WTC11 (cell line): ENCODE measurements at regions not wholly inside any gene's neighbourhood (a gene's known extent, or its start where the extent isn't known, plus 50 kb on each side); places are given as distances from the start of the nearest gene placed in this dataset.

Experiments
- ATAC-seq: fragments of 200-7000 bp; cut with Tn5 transposase; 2 replicates; pipeline ENCODE4 v1.10.0; 2021; ENCODE audit warnings: mild to moderate bottlenecking, moderate library complexity
- CTCF ChIA-PET: fragments of 300-600 bp; sonication (Branson Sonifier 250); formaldehyde crosslinking; loops from one replicate; lab custom pipeline; 2021; ENCODE audit warnings: antibody characterized with exemption; lab: Charles Lee
- POLR2A ChIA-PET: fragments of 350-600 bp; sonication (Branson Sonifier 250); formaldehyde crosslinking; loops from one replicate; lab custom pipeline; 2021; ENCODE audit warnings: antibody characterized with exemption; lab: Charles Lee
- DNase-seq: peaks from one replicate; pipeline ENCODE4 v3.0.0; 2021; ENCODE audit warnings: low spot score
- H3K27ac Mint-ChIP-seq: 2 replicates; pipeline ENCODE4 v1.8.0; 2021; ENCODE audit warnings: mixed read lengths
- H3K27me3 Mint-ChIP-seq: 2 replicates; pipeline ENCODE4 v1.8.0; 2021; ENCODE audit warnings: low read depth, mild to moderate bottlenecking, moderate library complexity, mixed read lengths
- H3K36me3 Mint-ChIP-seq: 2 replicates; pipeline ENCODE4 v1.8.0; 2021; ENCODE audit warnings: mixed read lengths
- H3K4me1 Mint-ChIP-seq: 2 replicates; pipeline ENCODE4 v1.8.0; 2022; ENCODE audit warnings: mixed read lengths
- H3K4me3 Mint-ChIP-seq: 2 replicates; pipeline ENCODE4 v1.8.0; 2021; ENCODE audit warnings: mild to moderate bottlenecking, moderate library complexity, mixed read lengths
- H3K9me3 Mint-ChIP-seq: 2 replicates; pipeline ENCODE4 v1.8.0; 2021; ENCODE audit warnings: mixed read lengths
- CREB1 ChIP-seq: sonication (generic); formaldehyde crosslinking; IDR thresholded peaks from 2 replicates; pipeline ENCODE4 v1.8.0; 2023; ENCODE audit warnings: mild to moderate bottlenecking, missing genetic modification reagents
- CREM ChIP-seq: sonication (generic); formaldehyde crosslinking; IDR thresholded peaks from 2 replicates; pipeline ENCODE4 v1.8.1; 2022; ENCODE audit warnings: mild to moderate bottlenecking, missing genetic modification reagents, moderate library complexity
- ELF4 ChIP-seq: sonication (generic); formaldehyde crosslinking; IDR thresholded peaks from 2 replicates; pipeline ENCODE4 v1.8.1; 2022; ENCODE audit warnings: low read depth, mild to moderate bottlenecking, moderate library complexity, missing genetic modification reagents
- GABPB1 ChIP-seq: sonication (generic); formaldehyde crosslinking; IDR thresholded peaks from 2 replicates; pipeline ENCODE4 v1.8.1; 2023; ENCODE audit warnings: mild to moderate bottlenecking, missing genetic modification reagents
- HMGA2 ChIP-seq: fragments of 250-450 bp; sonication (Bioruptor Pico); IDR thresholded peaks from 2 replicates; pipeline ENCODE4 v1.4.0; 2021; ENCODE audit warnings: mild to moderate bottlenecking, moderate library complexity
- MXD4 ChIP-seq: fragments of 250-450 bp; sonication (Bioruptor Pico); IDR thresholded peaks from 2 replicates; pipeline ENCODE4 v1.8.0; 2021; ENCODE audit warnings: mild to moderate bottlenecking, moderate library complexity, borderline replicate concordance
- NFATC4 ChIP-seq: fragments of 250-450 bp; sonication (Bioruptor Pico); IDR thresholded peaks from 2 replicates; pipeline ENCODE4 v1.9.0; 2021; ENCODE audit warnings: mild to moderate bottlenecking
- NFYB ChIP-seq: sonication (generic); formaldehyde crosslinking; conservative IDR thresholded peaks from 2 replicates; pipeline ENCODE4 v1.8.0; 2022; ENCODE audit warnings: low read depth, missing genetic modification reagents
- NR2C2 ChIP-seq: sonication (generic); formaldehyde crosslinking; IDR thresholded peaks from 2 replicates; pipeline ENCODE4 v1.8.0; 2022; ENCODE audit warnings: mild to moderate bottlenecking, missing genetic modification reagents
- RELA ChIP-seq: sonication (generic); formaldehyde crosslinking; IDR thresholded peaks from 2 replicates; pipeline ENCODE4 v1.8.1; 2022; ENCODE audit warnings: missing genetic modification reagents, mild to moderate bottlenecking, borderline replicate concordance
- SOX15 ChIP-seq: fragments of 250-450 bp; sonication (Bioruptor Pico); IDR thresholded peaks from 2 replicates; pipeline ENCODE4 v1.9.0; 2021; ENCODE audit warnings: mild to moderate bottlenecking
- SP1 ChIP-seq: sonication (generic); formaldehyde crosslinking; conservative IDR thresholded peaks from 2 replicates; pipeline ENCODE4 v1.8.1; 2022; ENCODE audit warnings: missing genetic modification reagents
- TCF7 ChIP-seq: sonication (generic); formaldehyde crosslinking; IDR thresholded peaks from 2 replicates; pipeline ENCODE4 v1.8.0; 2022; ENCODE audit warnings: mild to moderate bottlenecking, low read depth, missing genetic modification reagents, moderate library complexity
- TEAD4 ChIP-seq: sonication (generic); formaldehyde crosslinking; IDR thresholded peaks from 2 replicates; pipeline ENCODE4 v1.8.0; 2022; ENCODE audit warnings: mild to moderate bottlenecking, missing genetic modification reagents
- ZNF138 ChIP-seq: sonication (generic); formaldehyde crosslinking; conservative IDR thresholded peaks from 2 replicates; pipeline ENCODE4 v1.8.1; 2022; ENCODE audit warnings: mild to moderate bottlenecking, moderate library complexity, missing genetic modification reagents
- ZNF423 ChIP-seq: fragments of 250-450 bp; sonication (Bioruptor Pico); IDR thresholded peaks from 2 replicates; pipeline ENCODE4 v2.1.2; 2022; ENCODE audit warnings: mild to moderate bottlenecking, moderate library complexity
- ZNF532 ChIP-seq: fragments of 250-450 bp; sonication (Bioruptor Pico); IDR thresholded peaks from 2 replicates; pipeline ENCODE4 v1.9.0; 2021; ENCODE audit warnings: mild to moderate bottlenecking, borderline replicate concordance
- ZSCAN18 ChIP-seq: fragments of 250-450 bp; sonication (Bioruptor Pico); IDR thresholded peaks from 2 replicates; pipeline ENCODE4 v2.1.2; 2022; ENCODE audit warnings: mild to moderate bottlenecking, moderate library complexity
- TF ChIP-seq, protein P1 (sequence below): sonication (generic); formaldehyde crosslinking; IDR thresholded peaks from 2 replicates; pipeline ENCODE4 v1.8.1; 2023; ENCODE audit warnings: mild to moderate bottlenecking, moderate library complexity, missing genetic modification reagents
- TF ChIP-seq, protein P2 (sequence below): sonication (generic); formaldehyde crosslinking; IDR thresholded peaks from 2 replicates; pipeline ENCODE4 v1.8.1; 2022; ENCODE audit warnings: mild to moderate bottlenecking, moderate library complexity, missing genetic modification reagents
- TF ChIP-seq, protein P3 (sequence below): sonication (generic); formaldehyde crosslinking; IDR thresholded peaks from 2 replicates; pipeline ENCODE4 v1.8.0; 2023; ENCODE audit warnings: missing genetic modification reagents
- TF ChIP-seq, protein P4 (sequence below): sonication (generic); formaldehyde crosslinking; IDR thresholded peaks from 2 replicates; pipeline ENCODE4 v1.8.1; 2022; ENCODE audit warnings: low read depth, mild to moderate bottlenecking, moderate library complexity, missing genetic modification reagents, borderline replicate concordance

DNA sequence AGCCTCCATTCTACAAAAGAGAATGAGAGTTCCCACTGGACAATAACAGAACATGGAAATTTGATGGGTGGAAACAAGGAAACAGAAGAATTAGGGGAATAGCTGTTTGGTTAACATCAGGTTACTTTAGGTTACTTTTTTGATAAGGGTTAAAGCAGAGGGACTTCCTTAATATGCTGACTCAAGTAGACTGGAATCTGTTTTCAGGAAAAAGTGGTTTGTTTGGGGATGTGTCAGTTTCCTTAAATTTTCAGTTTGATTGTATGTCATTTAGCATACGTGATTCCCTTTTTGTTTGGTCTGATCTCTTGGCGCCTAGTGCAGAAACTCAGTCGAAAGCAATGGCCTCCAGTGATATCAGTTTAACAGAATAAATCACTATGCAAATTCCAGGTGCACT lies 411.8 kb upstream of the GRM7 start:
- peaks cover 8% of the 10 kb centered on the region for H3K4me1 Mint-ChIP-seq
- DNase-seq, result no peak
- H3K36me3 Mint-ChIP-seq, result peaks cover 28% of the 10 kb centered on the region
- no peak overlapping the region for H3K4me3 Mint-ChIP-seq
- TF ChIP-seq, protein P1, sequence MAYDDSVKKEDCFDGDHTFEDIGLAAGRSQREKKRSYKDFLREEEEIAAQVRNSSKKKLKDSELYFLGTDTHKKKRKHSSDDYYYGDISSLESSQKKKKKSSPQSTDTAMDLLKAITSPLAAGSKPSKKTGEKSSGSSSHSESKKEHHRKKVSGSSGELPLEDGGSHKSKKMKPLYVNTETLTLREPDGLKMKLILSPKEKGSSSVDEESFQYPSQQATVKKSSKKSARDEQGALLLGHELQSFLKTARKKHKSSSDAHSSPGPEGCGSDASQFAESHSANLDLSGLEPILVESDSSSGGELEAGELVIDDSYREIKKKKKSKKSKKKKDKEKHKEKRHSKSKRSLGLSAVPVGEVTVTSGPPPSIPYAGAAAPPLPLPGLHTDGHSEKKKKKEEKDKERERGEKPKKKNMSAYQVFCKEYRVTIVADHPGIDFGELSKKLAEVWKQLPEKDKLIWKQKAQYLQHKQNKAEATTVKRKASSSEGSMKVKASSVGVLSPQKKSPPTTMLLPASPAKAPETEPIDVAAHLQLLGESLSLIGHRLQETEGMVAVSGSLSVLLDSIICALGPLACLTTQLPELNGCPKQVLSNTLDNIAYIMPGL (CRISPR knock-in tag), result no peak
- TF ChIP-seq NFATC4 (no peak), CREB1 (CRISPR knock-in tag) (no peak), HMGA2 (CRISPR knock-in tag) (no peak), RELA (CRISPR knock-in tag) (no peak), ZNF423 (CRISPR knock-in tag) (no peak)
- TF ChIP-seq, protein P2, sequence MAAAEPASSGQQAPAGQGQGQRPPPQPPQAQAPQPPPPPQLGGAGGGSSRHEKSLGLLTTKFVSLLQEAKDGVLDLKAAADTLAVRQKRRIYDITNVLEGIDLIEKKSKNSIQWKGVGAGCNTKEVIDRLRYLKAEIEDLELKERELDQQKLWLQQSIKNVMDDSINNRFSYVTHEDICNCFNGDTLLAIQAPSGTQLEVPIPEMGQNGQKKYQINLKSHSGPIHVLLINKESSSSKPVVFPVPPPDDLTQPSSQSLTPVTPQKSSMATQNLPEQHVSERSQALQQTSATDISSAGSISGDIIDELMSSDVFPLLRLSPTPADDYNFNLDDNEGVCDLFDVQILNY (CRISPR knock-in tag), result no peak
- ATAC-seq, result no peak
- H3K27me3 Mint-ChIP-seq, result peaks cover 10% of the 10 kb centered on the region; the same call in 1 of the 2 replicates
- H3K27ac Mint-ChIP-seq, result no peak overlapping the region
- H3K9me3 Mint-ChIP-seq, result peaks cover 45% of the 10 kb centered on the region
- ChIA-PET CTCF (no interaction called here), POLR2A (no interaction called here)

GRCh38 chr3:6452974-6453373 lies 407.9 kb upstream of the GRM7 start:
- Mint-ChIP-seq H3K4me3 (no peak overlapping the region), H3K27me3 (no peaks in the 10 kb centered on the region; the same call in 1 of the 2 replicates), H3K27ac (no peak overlapping the region), H3K4me1 (no peaks in the 10 kb centered on the region), H3K36me3 (peaks cover 20% of the 10 kb centered on the region), H3K9me3 (peaks cover 38% of the 10 kb centered on the region)
- ChIA-PET POLR2A (no interaction called here), CTCF (no interaction called here)
- ATAC-seq (no peak), DNase-seq (no peak)
- TF ChIP-seq GABPB1 (CRISPR knock-in tag) (no peak), ZNF532 (no peak), ELF4 (CRISPR knock-in tag) (no peak), MXD4 (no peak), TCF7 (CRISPR knock-in tag) (no peak), SOX15 (no peak), SP1 (CRISPR knock-in tag) (no peak), TEAD4 (no peak), CREB1 (CRISPR knock-in tag) (no peak), ZNF138 (CRISPR knock-in tag) (no peak), ZSCAN18 (no peak), NR2C2 (CRISPR knock-in tag) (no peak), CREM (CRISPR knock-in tag) (no peak), NFYB (CRISPR knock-in tag) (no peak)
- TF ChIP-seq, protein P3, sequence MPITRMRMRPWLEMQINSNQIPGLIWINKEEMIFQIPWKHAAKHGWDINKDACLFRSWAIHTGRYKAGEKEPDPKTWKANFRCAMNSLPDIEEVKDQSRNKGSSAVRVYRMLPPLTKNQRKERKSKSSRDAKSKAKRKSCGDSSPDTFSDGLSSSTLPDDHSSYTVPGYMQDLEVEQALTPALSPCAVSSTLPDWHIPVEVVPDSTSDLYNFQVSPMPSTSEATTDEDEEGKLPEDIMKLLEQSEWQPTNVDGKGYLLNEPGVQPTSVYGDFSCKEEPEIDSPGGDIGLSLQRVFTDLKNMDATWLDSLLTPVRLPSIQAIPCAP (CRISPR knock-in tag), result no peak
- TF ChIP-seq, protein P4, sequence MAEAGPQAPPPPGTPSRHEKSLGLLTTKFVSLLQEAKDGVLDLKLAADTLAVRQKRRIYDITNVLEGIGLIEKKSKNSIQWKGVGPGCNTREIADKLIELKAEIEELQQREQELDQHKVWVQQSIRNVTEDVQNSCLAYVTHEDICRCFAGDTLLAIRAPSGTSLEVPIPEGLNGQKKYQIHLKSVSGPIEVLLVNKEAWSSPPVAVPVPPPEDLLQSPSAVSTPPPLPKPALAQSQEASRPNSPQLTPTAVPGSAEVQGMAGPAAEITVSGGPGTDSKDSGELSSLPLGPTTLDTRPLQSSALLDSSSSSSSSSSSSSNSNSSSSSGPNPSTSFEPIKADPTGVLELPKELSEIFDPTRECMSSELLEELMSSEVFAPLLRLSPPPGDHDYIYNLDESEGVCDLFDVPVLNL (CRISPR knock-in tag), result no peak
- TF ChIP-seq, all 79 proteins: peak for 0
